ENCODE measurements at regions not wholly inside any gene's neighbourhood (a gene's known extent, or its start where the extent isn't known, plus 50 kb on each side); places are given as distances from the start of the nearest gene placed in this dataset.

- Histone ChIP-seq H4K8ac (ENCODE audit: low read depth, low read length) (no peak overlapping the region), H3K9me3 (replicated peaks in 1 of 2; ENCODE audit: control insufficient read depth in 2 of 2, insufficient read depth in 1 of 2, low read depth in 1 of 2, low read length in 2 of 2) (no peaks in the 10 kb centered on the region), H2AFZ (ENCODE audit: low read length) (no peak overlapping the region), H4K91ac (ENCODE audit: low read depth, low read length, poor library complexity) (no peak overlapping the region), H3K4me2 (ENCODE audit: insufficient read depth, low read length, poor library complexity, severe bottlenecking) (no peak overlapping the region), H3K27ac (replicated peaks; ENCODE audit: low read length) (no peak overlapping the region), H2BK5ac (ENCODE audit: low read length) (no peak overlapping the region), H2BK15ac (ENCODE audit: low read length) (no peak overlapping the region), H3K36me3 (replicated peaks in 1 of 2; ENCODE audit: control insufficient read depth in 2 of 2, insufficient read depth in 2 of 2, low read length in 2 of 2) (no peaks in the 10 kb centered on the region), H3K4me1 (ENCODE audit: control insufficient read depth in 2 of 2, insufficient read depth in 1 of 2, low read depth in 1 of 2, low read length in 2 of 2) (peaks cover 12 to 14% of the 10 kb centered on the region in 2 donors), H3K79me1 (ENCODE audit: low read depth, low read length) (no peaks in the 10 kb centered on the region), H3K23ac (ENCODE audit: low read depth, low read length, poor library complexity) (no peak overlapping the region), H2BK120ac (ENCODE audit: low read depth, low read length) (no peak overlapping the region), H3K4ac (ENCODE audit: low read length) (no peak overlapping the region), H3K18ac (ENCODE audit: low read length) (no peak overlapping the region), H3K14ac (ENCODE audit: low read length) (no peak overlapping the region), H3K27me3 (ENCODE audit: control insufficient read depth in 3 of 3, insufficient read depth in 3 of 3, low read depth in 1 of 3, low read length in 3 of 3) (no peaks in the 10 kb centered on the region), H3K4me3 (ENCODE audit: low read length in 2 of 2) (peak overlapping the region in 1 of 2 donors; percentile 56), H2BK12ac (ENCODE audit: low read length) (no peak overlapping the region), H3K9ac (ENCODE audit: low read depth, low read length, poor library complexity) (no peak overlapping the region), H2AK5ac (ENCODE audit: low read depth, low read length) (no peak overlapping the region)
- no peak for DNase-seq (ENCODE audit: low spot score)
- WGBS, 2 donors (ENCODE audit: extremely low coverage in 2 of 2, insufficient read length in 2 of 2, insufficient replicate concordance in 1 of 2) = no CpG with 5 or more reads among the region's 7 CpGs
These were observed 60.2 kb upstream of the TNFRSF19 start for GRCh38 chr13:23509781-23510543.

GRCh38 chr13:23510544-23510916 lies 59.7 kb upstream of the TNFRSF19 start:
- no CpG with 5 or more reads among the region's 1 CpG for WGBS, 2 donors (ENCODE audit: extremely low coverage in 2 of 2, insufficient read length in 2 of 2, insufficient replicate concordance in 1 of 2)
- no peak overlapping the region for H3K14ac ChIP-seq (ENCODE audit: low read length)
- H4K8ac ChIP-seq (ENCODE audit: low read depth, low read length) = no peak overlapping the region
- no peak overlapping the region for H3K18ac ChIP-seq (ENCODE audit: low read length)
- no peaks in the 10 kb centered on the region for H3K36me3 ChIP-seq (replicated peaks in 1 of 2; ENCODE audit: control insufficient read depth in 2 of 2, insufficient read depth in 2 of 2, low read length in 2 of 2)
- peaks cover 12 to 14% of the 10 kb centered on the region in 2 donors for H3K4me1 ChIP-seq (ENCODE audit: control insufficient read depth in 2 of 2, insufficient read depth in 1 of 2, low read depth in 1 of 2, low read length in 2 of 2)
- H2BK12ac ChIP-seq (ENCODE audit: low read length) = no peak overlapping the region
- no peak overlapping the region for H3K9ac ChIP-seq (ENCODE audit: low read depth, low read length, poor library complexity)
- no peak overlapping the region for H3K4ac ChIP-seq (ENCODE audit: low read length)
- no peak overlapping the region for H2AFZ ChIP-seq (ENCODE audit: low read length)
- H2BK15ac ChIP-seq (ENCODE audit: low read length) = no peak overlapping the region
- H3K79me1 ChIP-seq (ENCODE audit: low read depth, low read length) = no peaks in the 10 kb centered on the region
- no peak overlapping the region for H3K27ac ChIP-seq (replicated peaks; ENCODE audit: low read length)
- H2AK5ac ChIP-seq (ENCODE audit: low read depth, low read length) = no peak overlapping the region
- H3K9me3 ChIP-seq (replicated peaks in 1 of 2; ENCODE audit: control insufficient read depth in 2 of 2, insufficient read depth in 1 of 2, low read depth in 1 of 2, low read length in 2 of 2) = no peaks in the 10 kb centered on the region
- no peak overlapping the region for H4K91ac ChIP-seq (ENCODE audit: low read depth, low read length, poor library complexity)
- no peak for DNase-seq (ENCODE audit: low spot score)
- H3K4me2 ChIP-seq (ENCODE audit: insufficient read depth, low read length, poor library complexity, severe bottlenecking) = no peak overlapping the region
- no peak overlapping the region for H2BK5ac ChIP-seq (ENCODE audit: low read length)
- H3K27me3 ChIP-seq (ENCODE audit: control insufficient read depth in 3 of 3, insufficient read depth in 3 of 3, low read depth in 1 of 3, low read length in 3 of 3) = no peaks in the 10 kb centered on the region
- no peak overlapping the region for H2BK120ac ChIP-seq (ENCODE audit: low read depth, low read length)
- no peak overlapping the region for H3K23ac ChIP-seq (ENCODE audit: low read depth, low read length, poor library complexity)
- H3K4me3 ChIP-seq (ENCODE audit: low read length in 2 of 2) = no peak overlapping the region

- Histone ChIP-seq H3K27me3 (ENCODE audit: control insufficient read depth in 3 of 3, insufficient read depth in 3 of 3, low read depth in 1 of 3, low read length in 3 of 3) (no peaks in the 10 kb centered on the region), H4K91ac (ENCODE audit: low read depth, low read length, poor library complexity) (no peak overlapping the region), H3K4me3 (ENCODE audit: low read length in 2 of 2) (no peak overlapping the region), H3K79me1 (ENCODE audit: low read depth, low read length) (no peaks in the 10 kb centered on the region), H3K4ac (ENCODE audit: low read length) (no peak overlapping the region), H2BK120ac (ENCODE audit: low read depth, low read length) (no peak overlapping the region), H3K23ac (ENCODE audit: low read depth, low read length, poor library complexity) (no peak overlapping the region), H2AFZ (ENCODE audit: low read length) (peak overlapping the region; percentile 25), H4K8ac (ENCODE audit: low read depth, low read length) (no peak overlapping the region), H3K27ac (replicated peaks; ENCODE audit: low read length) (no peak overlapping the region), H3K9me3 (replicated peaks in 1 of 2; ENCODE audit: control insufficient read depth in 2 of 2, insufficient read depth in 1 of 2, low read depth in 1 of 2, low read length in 2 of 2) (no peaks in the 10 kb centered on the region), H2BK5ac (ENCODE audit: low read length) (no peak overlapping the region), H3K36me3 (replicated peaks in 1 of 2; ENCODE audit: control insufficient read depth in 2 of 2, insufficient read depth in 2 of 2, low read length in 2 of 2) (no peaks in the 10 kb centered on the region), H3K18ac (ENCODE audit: low read length) (no peak overlapping the region), H2AK5ac (ENCODE audit: low read depth, low read length) (no peak overlapping the region), H3K9ac (ENCODE audit: low read depth, low read length, poor library complexity) (no peak overlapping the region), H3K14ac (ENCODE audit: low read length) (no peak overlapping the region), H2BK15ac (ENCODE audit: low read length) (no peak overlapping the region), H2BK12ac (ENCODE audit: low read length) (no peak overlapping the region), H3K4me2 (ENCODE audit: insufficient read depth, low read length, poor library complexity, severe bottlenecking) (no peak overlapping the region), H3K4me1 (ENCODE audit: control insufficient read depth in 2 of 2, insufficient read depth in 1 of 2, low read depth in 1 of 2, low read length in 2 of 2) (peaks cover 10 to 11% of the 10 kb centered on the region in 2 donors)
- no peak for DNase-seq (ENCODE audit: low spot score)
- no CpG with 5 or more reads among the region's 4 CpGs for WGBS, 2 donors (ENCODE audit: extremely low coverage in 2 of 2, insufficient read length in 2 of 2, insufficient replicate concordance in 1 of 2)
These were observed 59.1 kb upstream of the TNFRSF19 start for GRCh38 chr13:23510979-23511735.

- H3K4ac ChIP-seq (ENCODE audit: low read length) = no peak overlapping the region
- peak overlapping the region; percentile 78 for H3K18ac ChIP-seq (ENCODE audit: low read length)
- no peak overlapping the region for H2BK15ac ChIP-seq (ENCODE audit: low read length)
- no peak overlapping the region for H4K8ac ChIP-seq (ENCODE audit: low read depth, low read length)
- H3K27me3 ChIP-seq (ENCODE audit: control insufficient read depth in 3 of 3, insufficient read depth in 3 of 3, low read depth in 1 of 3, low read length in 3 of 3) = no peaks in the 10 kb centered on the region
- no peak overlapping the region for H2AFZ ChIP-seq (ENCODE audit: low read length)
- no peak overlapping the region for H3K27ac ChIP-seq (replicated peaks; ENCODE audit: low read length)
- no peaks in the 10 kb centered on the region for H3K9me3 ChIP-seq (replicated peaks in 1 of 2; ENCODE audit: control insufficient read depth in 2 of 2, insufficient read depth in 1 of 2, low read depth in 1 of 2, low read length in 2 of 2)
- H3K14ac ChIP-seq (ENCODE audit: low read length) = no peak overlapping the region
- peaks cover 0 to 5% of the 10 kb centered on the region in 2 donors for H3K4me1 ChIP-seq (ENCODE audit: control insufficient read depth in 2 of 2, insufficient read depth in 1 of 2, low read depth in 1 of 2, low read length in 2 of 2)
- H3K79me1 ChIP-seq (ENCODE audit: low read depth, low read length) = no peaks in the 10 kb centered on the region
- H2BK12ac ChIP-seq (ENCODE audit: low read length) = peak overlapping the region; percentile 23
- H4K91ac ChIP-seq (ENCODE audit: low read depth, low read length, poor library complexity) = no peak overlapping the region
- no peak overlapping the region for H2AK5ac ChIP-seq (ENCODE audit: low read depth, low read length)
- no peak overlapping the region for H2BK5ac ChIP-seq (ENCODE audit: low read length)
- H3K23ac ChIP-seq (ENCODE audit: low read depth, low read length, poor library complexity) = no peak overlapping the region
- DNase-seq (ENCODE audit: low spot score) = no peak
- no peak overlapping the region for H3K4me2 ChIP-seq (ENCODE audit: insufficient read depth, low read length, poor library complexity, severe bottlenecking)
- no peak overlapping the region for H3K4me3 ChIP-seq (ENCODE audit: low read length in 2 of 2)
- no peak overlapping the region for H2BK120ac ChIP-seq (ENCODE audit: low read depth, low read length)
- H3K36me3 ChIP-seq (replicated peaks in 1 of 2; ENCODE audit: control insufficient read depth in 2 of 2, insufficient read depth in 2 of 2, low read length in 2 of 2) = no peaks in the 10 kb centered on the region
- no peak overlapping the region for H3K9ac ChIP-seq (ENCODE audit: low read depth, low read length, poor library complexity)
- WGBS, 2 donors (ENCODE audit: extremely low coverage in 2 of 2, insufficient read length in 2 of 2, insufficient replicate concordance in 1 of 2) = no CpG with 5 or more reads among the region's 6 CpGs
These were observed 57.3 kb upstream of the TNFRSF19 start for GRCh38 chr13:23512762-23513395.

Measured in neuronal stem cell (in vitro differentiated cells).